T-helper 17 cell (primary cell): ENCODE measurements at regions not wholly inside any gene's neighbourhood (a gene's known extent, or its start where the extent isn't known, plus 50 kb on each side); places are given as distances from the start of the nearest gene placed in this dataset.

Experiments used
- ATAC-seq: fragments of 150-1000 bp; cut with Tn5 transposase; 2 replicates; pipeline ENCODE4 v1.10.0; 2021; ENCODE audit warnings: mild to moderate bottlenecking, moderate library complexity
- DNase-seq, 3 donors: peaks; one replicate each; pipeline versions ENCODE4 v3.0.0 to v3.0.0-alpha.2; 2020 to 2021
- H3K9me3 ChIP-seq: one replicate; pipeline ENCODE4 v1.7.0; 2013; ENCODE audit warnings: low read length, mild to moderate bottlenecking; ENCODE audit not compliant: control insufficient read depth, poor library complexity, severe bottlenecking
- H3K27ac Mint-ChIP-seq: one replicate; pipeline ENCODE4 v1.8.0; 2022; ENCODE audit warnings: mild to moderate bottlenecking, moderate library complexity, mixed read lengths
- H3K27me3 Mint-ChIP-seq: one replicate; pipeline ENCODE4 v1.8.0; 2022; ENCODE audit warnings: mixed read lengths
- H3K36me3 Mint-ChIP-seq: one replicate; pipeline ENCODE4 v1.8.0; 2022; ENCODE audit warnings: low read depth, mixed read lengths
- H3K4me1 Mint-ChIP-seq: one replicate; pipeline ENCODE4 v1.8.0; 2022; ENCODE audit warnings: mild to moderate bottlenecking, mixed read lengths
- H3K4me3 Mint-ChIP-seq: one replicate; pipeline ENCODE4 v1.8.0; 2022; ENCODE audit warnings: mild to moderate bottlenecking, moderate library complexity, mixed read lengths

DNA sequence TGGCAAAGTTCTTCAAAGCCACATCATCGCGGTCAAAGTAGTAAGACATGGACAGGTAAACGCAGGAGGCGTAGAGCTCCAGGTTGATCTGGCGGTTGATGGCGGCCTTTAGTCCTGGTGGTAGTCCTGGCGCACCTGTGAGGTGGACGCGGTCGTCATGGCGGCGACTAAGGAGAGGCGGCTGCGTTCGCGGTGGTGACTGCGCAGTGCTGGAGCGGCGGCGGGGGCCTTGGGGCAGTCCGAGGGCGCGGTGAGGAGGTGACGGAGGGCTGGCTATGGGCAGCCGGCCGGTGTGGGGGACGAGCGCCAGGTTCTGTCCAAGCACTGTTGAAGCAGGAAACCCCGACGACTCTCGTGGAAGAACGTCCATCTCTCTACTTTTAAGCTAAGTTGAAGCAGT, 136.8 kb downstream of the BASP1 start:
- H3K27me3 Mint-ChIP-seq = no peaks in the 10 kb centered on the region
- no peaks in the 10 kb centered on the region for H3K4me1 Mint-ChIP-seq
- H3K9me3 ChIP-seq = peaks cover 2% of the 10 kb centered on the region
- H3K4me3 Mint-ChIP-seq = no peak overlapping the region
- DNase-seq = no peak
- H3K27ac Mint-ChIP-seq = no peak overlapping the region
- H3K36me3 Mint-ChIP-seq = no peaks in the 10 kb centered on the region
- ATAC-seq = no peak

DNA sequence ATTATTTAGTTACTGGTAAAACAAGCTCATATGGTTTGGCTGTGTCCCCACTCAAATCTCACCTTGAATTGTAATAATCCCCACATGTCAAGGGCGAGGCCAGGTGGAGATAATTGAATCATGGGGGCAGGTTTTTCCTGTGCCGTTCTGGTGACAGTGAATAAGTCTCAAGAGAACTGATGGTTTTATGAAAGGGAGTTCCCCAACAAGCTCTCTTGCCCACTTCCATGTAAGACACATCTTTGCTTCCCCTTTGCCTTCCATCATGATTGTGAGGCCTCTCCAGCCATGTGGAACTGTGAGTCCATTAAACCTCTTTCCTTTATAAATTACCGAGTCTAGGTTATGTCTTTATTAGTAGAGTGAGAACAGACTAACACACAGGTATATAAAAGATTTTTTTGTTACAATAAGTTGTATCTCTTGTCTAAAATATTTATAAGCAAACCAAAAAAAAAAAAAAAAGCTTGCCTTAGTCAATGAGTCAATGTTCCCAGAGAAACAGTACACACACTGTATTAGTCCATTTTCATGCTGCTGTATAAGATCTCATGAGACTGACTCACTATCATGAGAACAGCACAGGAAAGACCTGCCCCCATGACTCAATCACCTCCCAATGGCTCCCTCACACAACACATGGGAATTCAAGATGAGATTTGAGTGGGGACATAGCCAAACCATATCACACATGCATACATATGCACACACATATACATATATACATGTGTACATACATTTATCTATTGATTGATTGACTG, 138.3 kb downstream of the BASP1 start:
- ATAC-seq = peak; percentile 39
- DNase-seq = no peak
- peaks cover 2% of the 10 kb centered on the region for H3K9me3 ChIP-seq
- Mint-ChIP-seq H3K27me3 (no peaks in the 10 kb centered on the region), H3K4me1 (no peaks in the 10 kb centered on the region), H3K27ac (no peak overlapping the region), H3K36me3 (no peaks in the 10 kb centered on the region), H3K4me3 (no peak overlapping the region)

DNA sequence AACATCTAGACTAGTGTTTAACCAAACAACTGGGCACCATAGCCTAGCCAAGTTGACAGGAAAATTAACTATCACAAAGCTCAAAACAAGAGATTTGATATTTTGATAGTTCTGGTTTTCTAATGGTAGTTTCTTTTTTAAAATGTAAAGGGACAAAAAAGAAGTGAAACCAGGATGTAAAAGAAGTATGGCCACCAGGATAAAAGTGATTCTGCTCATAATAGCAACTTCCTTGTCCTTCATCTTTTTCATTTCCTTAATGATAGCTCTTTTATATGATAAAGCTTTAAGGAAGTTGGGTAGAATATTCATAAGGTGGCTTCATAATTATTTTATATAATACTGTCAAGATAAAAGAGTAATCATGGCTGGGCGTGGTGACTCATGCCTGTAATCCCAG, 139.1 kb downstream of the BASP1 start:
- H3K27me3 Mint-ChIP-seq = no peaks in the 10 kb centered on the region
- no peaks in the 10 kb centered on the region for H3K4me1 Mint-ChIP-seq
- no peak overlapping the region for H3K27ac Mint-ChIP-seq
- H3K36me3 Mint-ChIP-seq = no peaks in the 10 kb centered on the region
- peaks cover 2% of the 10 kb centered on the region for H3K9me3 ChIP-seq
- H3K4me3 Mint-ChIP-seq = no peak overlapping the region
- DNase-seq (no peak), ATAC-seq (no peak)

DNA sequence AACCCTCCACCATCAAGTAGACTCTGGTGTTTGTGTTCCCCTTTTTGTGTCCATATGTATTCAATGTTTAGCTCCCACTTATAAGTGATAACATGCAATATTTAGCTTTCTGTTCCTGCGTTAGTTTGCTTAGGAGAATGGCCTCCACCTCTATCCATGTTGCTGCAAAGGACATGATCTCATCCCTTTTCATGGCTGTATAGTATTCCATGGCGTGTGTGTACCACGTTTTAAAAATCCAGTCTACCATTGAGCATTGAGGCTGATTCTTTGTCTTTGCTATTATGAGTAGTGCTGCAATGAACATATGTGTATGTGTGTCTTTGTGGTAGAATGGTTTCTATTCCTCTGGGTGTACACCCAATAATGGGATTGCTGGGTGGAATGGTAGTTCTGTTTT, 140.1 kb downstream of the BASP1 start:
- Mint-ChIP-seq H3K4me1 (no peaks in the 10 kb centered on the region), H3K27ac (no peak overlapping the region), H3K4me3 (no peak overlapping the region), H3K36me3 (no peaks in the 10 kb centered on the region), H3K27me3 (no peaks in the 10 kb centered on the region)
- ATAC-seq = no peak
- peaks cover 2% of the 10 kb centered on the region for H3K9me3 ChIP-seq
- no peak for DNase-seq

DNA sequence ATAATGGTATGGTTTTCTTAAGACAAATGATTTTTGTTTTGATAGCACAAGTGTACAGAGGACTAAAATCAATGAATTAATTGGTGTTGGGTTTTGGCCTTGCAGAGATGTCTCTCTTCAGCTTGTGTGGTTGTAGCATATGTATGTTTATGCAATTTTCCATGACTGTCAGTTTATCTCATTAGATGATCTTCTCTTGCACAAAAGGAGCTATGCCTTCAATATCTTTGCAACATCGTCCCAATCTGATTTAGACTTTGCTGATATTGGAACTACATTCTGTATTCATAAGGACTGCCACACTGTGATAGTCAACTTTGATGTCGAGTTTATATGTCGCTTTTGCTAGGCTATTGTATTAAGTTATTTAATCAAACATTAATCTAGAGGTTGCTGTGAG, 140.0 kb upstream of the TAF11L2 start:
- no peak overlapping the region for H3K4me3 Mint-ChIP-seq
- H3K4me1 Mint-ChIP-seq = no peaks in the 10 kb centered on the region
- H3K9me3 ChIP-seq = peaks cover 2% of the 10 kb centered on the region
- ATAC-seq (no peak), DNase-seq (no peak)
- H3K36me3 Mint-ChIP-seq = no peaks in the 10 kb centered on the region
- H3K27me3 Mint-ChIP-seq = no peaks in the 10 kb centered on the region
- H3K27ac Mint-ChIP-seq = no peak overlapping the region

GRCh38 chr5:17359451-17360011, 138.5 kb upstream of the TAF11L2 start:
- no peak for DNase-seq
- ATAC-seq = no peak

GRCh38 chr5:17360879-17361278, 137.2 kb upstream of the TAF11L2 start:
- DNase-seq (no peak), ATAC-seq (no peak)
- Mint-ChIP-seq H3K27me3 (no peaks in the 10 kb centered on the region), H3K27ac (no peak overlapping the region), H3K4me3 (no peak overlapping the region), H3K4me1 (no peaks in the 10 kb centered on the region), H3K36me3 (no peaks in the 10 kb centered on the region)
- peaks cover 2% of the 10 kb centered on the region for H3K9me3 ChIP-seq

More at GRCh38 chr5:17359451-17360011, 138.5 kb upstream of the TAF11L2 start:
- H3K27ac Mint-ChIP-seq = no peak overlapping the region
- H3K36me3 Mint-ChIP-seq = no peaks in the 10 kb centered on the region
- H3K9me3 ChIP-seq = peaks cover 2% of the 10 kb centered on the region
- no peaks in the 10 kb centered on the region for H3K4me1 Mint-ChIP-seq
- H3K27me3 Mint-ChIP-seq = no peaks in the 10 kb centered on the region
- no peak overlapping the region for H3K4me3 Mint-ChIP-seq

DNA sequence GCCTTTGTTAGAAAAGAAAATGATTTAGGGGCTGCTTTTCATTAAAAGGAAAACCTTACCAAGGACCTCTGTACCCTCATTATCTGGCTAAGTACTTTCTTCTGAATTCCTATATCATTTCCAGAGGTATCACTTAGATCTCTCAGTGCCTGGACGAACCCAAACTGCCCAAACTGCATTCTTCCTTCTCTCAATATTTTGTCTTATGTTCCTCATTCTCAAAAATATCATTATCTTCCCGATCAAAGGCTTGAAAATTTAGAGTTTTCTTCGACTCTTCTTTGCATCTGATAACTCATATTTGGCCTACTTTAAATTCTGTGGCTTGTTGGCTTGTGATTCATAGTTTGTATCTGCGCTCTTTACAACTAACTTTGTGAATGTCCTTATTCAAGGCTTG, 136.7 kb upstream of the TAF11L2 start:
- ATAC-seq = no peak
- H3K27ac Mint-ChIP-seq = no peak overlapping the region

DNA sequence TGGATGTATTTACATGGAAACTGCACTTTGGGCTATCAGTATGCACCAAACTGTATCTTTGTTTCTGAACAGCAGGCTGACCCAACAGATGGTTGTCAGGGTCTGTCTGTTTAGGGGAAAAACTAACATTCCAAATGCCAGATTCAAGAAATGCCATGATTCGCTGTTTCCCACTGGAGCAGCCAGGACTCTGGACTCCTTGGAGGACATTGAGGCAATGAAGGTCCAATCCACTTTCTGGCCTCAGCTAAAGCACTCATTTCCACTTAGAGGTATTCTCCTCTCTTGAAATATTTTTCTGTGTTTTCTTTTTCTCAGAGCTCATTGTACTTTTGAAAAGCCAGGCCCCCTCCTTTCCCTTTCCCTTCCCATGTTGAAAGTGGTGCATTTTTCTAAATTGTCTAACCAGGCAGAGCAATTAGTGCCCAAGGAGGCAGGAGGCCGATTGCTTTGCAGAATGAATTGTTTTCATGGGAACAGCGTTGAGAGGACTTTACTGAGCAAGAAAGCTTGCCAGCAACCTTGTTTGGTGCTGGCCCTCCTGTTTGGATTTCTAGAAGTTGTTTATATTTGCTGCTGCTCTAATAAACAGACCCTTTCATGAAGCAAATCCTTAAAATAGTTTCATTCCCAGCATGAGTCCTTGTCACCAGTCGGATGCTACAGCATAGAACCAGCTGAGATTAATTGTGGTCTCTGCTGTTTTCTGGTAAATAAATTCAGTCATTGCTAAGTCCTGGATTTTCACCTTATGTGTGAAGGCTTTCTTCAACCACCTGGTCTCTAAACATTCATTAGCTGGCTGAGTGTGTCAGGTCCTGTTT, 132.8 kb upstream of the TAF11L2 start:
- no peaks in the 10 kb centered on the region for H3K4me1 Mint-ChIP-seq
- H3K27me3 Mint-ChIP-seq = no peaks in the 10 kb centered on the region
- DNase-seq (no peak), ATAC-seq (no peak)
- no peaks in the 10 kb centered on the region for H3K9me3 ChIP-seq
- no peak overlapping the region for H3K27ac Mint-ChIP-seq
- H3K36me3 Mint-ChIP-seq = no peaks in the 10 kb centered on the region
- H3K4me3 Mint-ChIP-seq = no peak overlapping the region

More for the DNA sequence above, 136.7 kb upstream of the TAF11L2 start:
- Mint-ChIP-seq H3K36me3 (no peaks in the 10 kb centered on the region), H3K4me1 (no peaks in the 10 kb centered on the region), H3K4me3 (no peak overlapping the region), H3K27me3 (no peaks in the 10 kb centered on the region)
- DNase-seq = no peak
- no peaks in the 10 kb centered on the region for H3K9me3 ChIP-seq

DNA sequence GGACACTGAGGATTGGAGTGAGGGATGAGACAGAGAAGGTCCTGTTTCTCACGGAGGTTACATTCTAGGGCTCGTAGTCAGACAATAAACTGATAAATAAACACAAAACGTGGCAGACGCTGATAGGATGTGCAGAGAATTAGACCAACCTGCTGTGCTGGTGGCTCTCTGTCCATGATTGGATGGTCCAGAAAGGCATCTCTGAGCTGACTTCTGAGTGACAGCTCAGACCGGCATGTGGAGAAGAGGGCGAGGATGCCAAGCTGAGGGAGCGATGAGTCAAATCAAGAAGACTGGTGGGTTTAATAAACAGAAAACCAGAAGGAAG, 132.3 kb upstream of the TAF11L2 start:
- no peaks in the 10 kb centered on the region for H3K4me1 Mint-ChIP-seq
- H3K27ac Mint-ChIP-seq = no peak overlapping the region
- H3K27me3 Mint-ChIP-seq = no peaks in the 10 kb centered on the region
- no peak for ATAC-seq
- H3K9me3 ChIP-seq = no peaks in the 10 kb centered on the region
- no peak overlapping the region for H3K4me3 Mint-ChIP-seq
- no peaks in the 10 kb centered on the region for H3K36me3 Mint-ChIP-seq
- no peak for DNase-seq

DNA sequence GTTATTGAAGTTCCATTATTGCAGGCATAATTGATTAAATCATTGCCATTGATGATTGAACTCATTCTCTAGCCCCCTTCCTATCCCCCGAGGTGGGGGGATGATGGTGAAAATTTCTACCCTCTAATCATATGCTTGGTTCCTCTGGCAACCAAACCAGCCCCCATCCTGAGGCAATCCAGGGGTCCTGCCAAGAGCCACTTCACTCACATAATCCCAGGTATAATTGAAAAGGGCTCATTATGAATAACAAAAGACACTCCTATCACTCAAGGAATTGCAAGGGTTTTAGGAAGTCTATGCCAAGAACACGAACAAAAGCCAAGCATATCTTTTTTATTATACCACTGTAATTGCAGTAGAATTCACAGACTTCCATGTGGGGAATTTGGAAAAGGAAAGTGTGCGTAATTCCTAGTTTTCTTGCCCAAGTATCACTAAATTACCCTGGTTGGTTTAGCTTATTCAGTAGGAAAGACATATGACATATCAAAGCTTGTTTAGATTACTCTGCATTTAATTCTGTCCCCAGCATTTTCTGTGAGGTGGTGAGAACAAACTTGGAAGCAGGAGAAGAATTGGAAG, 130.7 kb upstream of the TAF11L2 start:
- H3K4me1 Mint-ChIP-seq = no peaks in the 10 kb centered on the region
- H3K36me3 Mint-ChIP-seq = no peaks in the 10 kb centered on the region
- ATAC-seq (no peak), DNase-seq (no peak)
- H3K27me3 Mint-ChIP-seq = no peaks in the 10 kb centered on the region
- no peak overlapping the region for H3K4me3 Mint-ChIP-seq
- H3K9me3 ChIP-seq = no peaks in the 10 kb centered on the region
- H3K27ac Mint-ChIP-seq = no peak overlapping the region

DNA sequence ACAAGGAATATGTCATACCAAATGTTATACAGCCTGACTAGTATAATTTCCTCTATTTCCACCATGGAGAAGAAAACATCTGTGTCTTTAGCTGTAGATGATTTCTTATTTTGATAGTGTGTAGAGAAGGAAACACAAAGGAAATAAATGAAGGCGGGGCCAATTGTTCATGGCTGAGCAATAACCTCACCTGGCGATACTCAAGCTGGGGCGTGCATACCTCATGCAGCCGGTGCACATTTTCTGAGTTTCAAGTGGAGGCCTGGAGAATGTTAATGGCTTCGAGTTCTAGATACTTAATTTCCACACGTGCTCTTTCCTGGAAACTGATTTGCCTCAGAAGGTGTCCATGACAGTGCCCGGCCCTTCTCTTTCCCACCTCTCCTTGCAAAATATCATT, 127.4 kb upstream of the TAF11L2 start:
- no peaks in the 10 kb centered on the region for H3K9me3 ChIP-seq
- no peak for ATAC-seq
- DNase-seq = no peak
- Mint-ChIP-seq H3K4me1 (no peaks in the 10 kb centered on the region), H3K27ac (no peak overlapping the region), H3K4me3 (no peak overlapping the region), H3K36me3 (no peaks in the 10 kb centered on the region), H3K27me3 (no peaks in the 10 kb centered on the region)

GRCh38 chr5:17373406-17373805, 124.6 kb upstream of the TAF11L2 start:
- Mint-ChIP-seq H3K27ac (no peak overlapping the region), H3K27me3 (no peaks in the 10 kb centered on the region), H3K4me3 (no peak overlapping the region), H3K4me1 (no peaks in the 10 kb centered on the region), H3K36me3 (no peaks in the 10 kb centered on the region)
- DNase-seq (no peak), ATAC-seq (no peak)
- H3K9me3 ChIP-seq = no peaks in the 10 kb centered on the region
